ENCODE measurements at regions not wholly inside any gene's neighbourhood (a gene's known extent, or its start where the extent isn't known, plus 50 kb on each side); places are given as distances from the start of the nearest gene placed in this dataset.

GRCh38 chr6:18055098-18055497 is 67.4 kb downstream of the NHLRC1 start (continued):
- TF ChIP-seq YY1 (IDR thresholded peaks at IDR 0.05; ENCODE audit: low read depth, low read length) (no peak), PHF8 (conservative IDR thresholded peaks at IDR 0.05; ENCODE audit: low read depth, low read length) (no peak), TAF1 (IDR thresholded peaks at IDR 0.05; ENCODE audit: low read depth, low read length) (no peak), CREB1 (IDR thresholded peaks at IDR 0.05) (no peak), ATF3 (IDR thresholded peaks at IDR 0.05; ENCODE audit: insufficient read depth, low read depth, low read length) (no peak)

All from H1 (cell line).